Gastroesophageal sphincter (tissue), 4 donors: ENCODE measurements at regions not wholly inside any gene's neighbourhood (a gene's known extent, or its start where the extent isn't known, plus 50 kb on each side); places are given as distances from the start of the nearest gene placed in this dataset.

ENCODE experiments used
- ATAC-seq: fragments of 150-250 bp; one replicate; pipeline ENCODE4 v1.9.1; 2016; ENCODE audit warnings: mild to moderate bottlenecking, moderate library complexity
- H3K27ac ChIP-seq, 4 donors: fragments of 200-600 bp; sonication (generic) in 3 of 4; 1 replicate in 3 of 4; 2 replicates in 1 of 4; pipeline ENCODE4 v1.5.1; 2016 to 2019
- H3K27me3 ChIP-seq: fragments of 200-600 bp; sonication (generic); one replicate; pipeline ENCODE4 v1.5.1; 2019
- H3K36me3 ChIP-seq, 2 donors: fragments of 200-600 bp; sonication (generic); one replicate each; pipeline ENCODE4 v1.5.1; 2019; ENCODE audit warnings: control low read depth in 1 of 2
- H3K4me1 ChIP-seq, 3 donors: fragments of 200-600 bp; sonication (generic); 1 replicate in 2 of 3; 2 replicates in 1 of 3; pipeline ENCODE4 v1.5.1; 2016 to 2019; ENCODE audit warnings: control low read depth in 2 of 3
- H3K4me3 ChIP-seq, 2 donors: fragments of 200-600 bp; sonication (generic); one replicate each; pipeline ENCODE4 v1.5.1; 2019; ENCODE audit warnings: mild to moderate bottlenecking in 1 of 2, moderate library complexity in 1 of 2
- H3K9me3 ChIP-seq, 3 donors: fragments of 200-600 bp; sonication (generic); one replicate each; pipeline ENCODE4 v1.5.1; 2017 to 2019; ENCODE audit warnings: control low read depth in 2 of 3
- EP300 ChIP-seq: sonication (generic); formaldehyde crosslinking; IDR thresholded peaks from one replicate; pipeline ENCODE4 v1.6.1; 2017; ENCODE audit warnings: antibody characterized with exemption, mild to moderate bottlenecking
- POLR2A ChIP-seq, 2 donors: fragments of 450-650 bp; IDR thresholded peaks; one replicate each; pipeline ENCODE4 v1.6.1; 2017; ENCODE audit warnings: antibody characterized with exemption in 2 of 2, mild to moderate bottlenecking in 2 of 2, moderate library complexity in 1 of 2
- POLR2AphosphoS5 ChIP-seq: sonication (generic); formaldehyde crosslinking; IDR thresholded peaks from one replicate; pipeline ENCODE4 v1.6.1; 2017; ENCODE audit warnings: antibody characterized with exemption
- WGBS, 2 donors: methylation state at CpG; one replicate each; pipeline ENCODE4 v1.1.5; 2018; ENCODE audit warnings: low coverage in 1 of 2; 5-methylcytosine and 5-hydroxymethylcytosine counted together
- TF ChIP-seq, protein P1 (sequence below), 4 experiments: fragments of 200-600 bp in 2 of 4; fragments of 450-650 bp in 2 of 4; sonication (generic) in 1 of 4; IDR thresholded peaks; one replicate each; pipeline ENCODE4 v1.5.1; 2017 to 2019; ENCODE audit warnings: antibody characterized with exemption in 4 of 4, mild to moderate bottlenecking in 2 of 4, moderate library complexity in 2 of 4

DNA sequence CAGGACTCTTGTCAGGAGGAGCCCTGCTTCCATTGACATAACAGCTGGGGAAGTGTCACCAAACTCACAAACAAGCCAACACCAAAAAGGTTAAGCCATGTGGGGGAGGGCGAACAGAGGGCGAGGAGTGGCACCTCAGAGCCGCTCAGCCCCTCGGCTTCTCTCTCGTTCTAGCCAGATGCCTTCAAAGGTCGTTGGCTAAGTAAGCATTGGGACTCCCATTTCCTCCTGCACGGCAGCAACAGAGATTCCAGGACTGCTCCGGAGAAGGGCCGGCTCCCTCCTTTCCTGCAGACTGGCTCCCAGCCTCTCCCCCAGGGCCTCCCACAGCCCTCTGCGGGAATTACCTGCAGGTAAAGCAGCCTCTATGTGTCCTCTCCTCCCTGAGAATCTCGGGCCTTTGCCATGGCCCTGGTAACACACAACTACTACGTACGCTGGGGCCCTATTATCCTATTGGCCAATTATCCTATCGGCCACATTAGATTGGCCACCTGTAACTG is 52.1 kb upstream of the RNU6ATAC start:
- 79 to 100% methylated on average over 3 to 4 of the region's 14 CpGs for WGBS, 2 donors
- Histone ChIP-seq H3K4me1 (peaks cover 0 to 35% (median 5%) of the 10 kb centered on the region in 3 donors), H3K9me3 (peaks cover 0 to 8% (median 0%) of the 10 kb centered on the region in 3 donors), H3K36me3 (no peaks in the 10 kb centered on the region), H3K27me3 (no peaks in the 10 kb centered on the region), H3K27ac (peak overlapping the region in 1 of 4 donors; percentile 63), H3K4me3 (no peak overlapping the region)
- ATAC-seq, result no peak
- no peak for TF ChIP-seq POLR2AphosphoS5
- TF ChIP-seq, protein P1, sequence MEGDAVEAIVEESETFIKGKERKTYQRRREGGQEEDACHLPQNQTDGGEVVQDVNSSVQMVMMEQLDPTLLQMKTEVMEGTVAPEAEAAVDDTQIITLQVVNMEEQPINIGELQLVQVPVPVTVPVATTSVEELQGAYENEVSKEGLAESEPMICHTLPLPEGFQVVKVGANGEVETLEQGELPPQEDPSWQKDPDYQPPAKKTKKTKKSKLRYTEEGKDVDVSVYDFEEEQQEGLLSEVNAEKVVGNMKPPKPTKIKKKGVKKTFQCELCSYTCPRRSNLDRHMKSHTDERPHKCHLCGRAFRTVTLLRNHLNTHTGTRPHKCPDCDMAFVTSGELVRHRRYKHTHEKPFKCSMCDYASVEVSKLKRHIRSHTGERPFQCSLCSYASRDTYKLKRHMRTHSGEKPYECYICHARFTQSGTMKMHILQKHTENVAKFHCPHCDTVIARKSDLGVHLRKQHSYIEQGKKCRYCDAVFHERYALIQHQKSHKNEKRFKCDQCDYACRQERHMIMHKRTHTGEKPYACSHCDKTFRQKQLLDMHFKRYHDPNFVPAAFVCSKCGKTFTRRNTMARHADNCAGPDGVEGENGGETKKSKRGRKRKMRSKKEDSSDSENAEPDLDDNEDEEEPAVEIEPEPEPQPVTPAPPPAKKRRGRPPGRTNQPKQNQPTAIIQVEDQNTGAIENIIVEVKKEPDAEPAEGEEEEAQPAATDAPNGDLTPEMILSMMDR (IDR thresholded peaks at IDR 0.05), result no peak
- TF ChIP-seq POLR2A (IDR thresholded peaks at IDR 0.05), result no peak
- TF ChIP-seq EP300, result no peak

- Histone ChIP-seq H3K27me3 (no peaks in the 10 kb centered on the region), H3K36me3 (no peaks in the 10 kb centered on the region), H3K9me3 (peaks cover 0 to 8% (median 0%) of the 10 kb centered on the region in 3 donors), H3K4me3 (no peak overlapping the region), H3K4me1 (peaks cover 0 to 30% (median 5%) of the 10 kb centered on the region in 3 donors), H3K27ac (no peak overlapping the region)
- WGBS, 2 donors, result 91% methylated on average over 4 of the region's 10 CpGs; no CpG with 5 or more reads in 1 of the 2 donors
- TF ChIP-seq POLR2AphosphoS5, result no peak
- TF ChIP-seq POLR2A (IDR thresholded peaks at IDR 0.05), result no peak
- TF ChIP-seq EP300, result no peak
- TF ChIP-seq, protein P1 (IDR thresholded peaks at IDR 0.05), result no peak
- no peak for ATAC-seq
These were observed 52.6 kb upstream of the RNU6ATAC start for GRCh38 chr9:134216961-134217360.

- Histone ChIP-seq H3K27ac (no peak overlapping the region), H3K9me3 (peaks cover 0 to 6% (median 0%) of the 10 kb centered on the region in 3 donors), H3K4me1 (peaks cover 0 to 30% (median 5%) of the 10 kb centered on the region in 3 donors), H3K27me3 (no peaks in the 10 kb centered on the region), H3K36me3 (no peaks in the 10 kb centered on the region), H3K4me3 (no peak overlapping the region)
- WGBS, 2 donors, result 86 to 92% methylated on average over 6 of the region's 10 CpGs
- no peak for TF ChIP-seq POLR2A (IDR thresholded peaks at IDR 0.05)
- TF ChIP-seq EP300, result no peak
- TF ChIP-seq, protein P1 (IDR thresholded peaks at IDR 0.05), result no peak
- no peak for TF ChIP-seq POLR2AphosphoS5
- ATAC-seq, result no peak
These were observed 53.3 kb upstream of the RNU6ATAC start for GRCh38 chr9:134217431-134218210.

- TF ChIP-seq, protein P1 (IDR thresholded peaks at IDR 0.05), result no peak
- no peak for TF ChIP-seq EP300
- TF ChIP-seq POLR2A (IDR thresholded peaks at IDR 0.05), result no peak
- Histone ChIP-seq H3K27ac (no peak overlapping the region), H3K4me3 (no peak overlapping the region), H3K36me3 (no peaks in the 10 kb centered on the region), H3K27me3 (no peaks in the 10 kb centered on the region), H3K4me1 (peaks cover 0 to 30% (median 5%) of the 10 kb centered on the region in 3 donors), H3K9me3 (no peaks in the 10 kb centered on the region)
- 89% methylated on average over 5 of the region's 6 CpGs; no CpG with 5 or more reads in 1 of the 2 donors for WGBS, 2 donors
- no peak for ATAC-seq
These were observed 53.9 kb upstream of the RNU6ATAC start for GRCh38 chr9:134218230-134218629.

GRCh38 chr9:134219646-134220060 is 55.3 kb upstream of the RNU6ATAC start:
- WGBS, 2 donors, result 90 to 96% methylated on average over 9 to 15 of the region's 24 CpGs
- ATAC-seq, result no peak
- Histone ChIP-seq H3K36me3 (no peaks in the 10 kb centered on the region), H3K4me3 (no peak overlapping the region), H3K27ac (no peak overlapping the region), H3K27me3 (no peaks in the 10 kb centered on the region), H3K9me3 (no peaks in the 10 kb centered on the region), H3K4me1 (peaks cover 0 to 19% (median 5%) of the 10 kb centered on the region in 3 donors)
- no peak for TF ChIP-seq POLR2AphosphoS5
- TF ChIP-seq, protein P1 (IDR thresholded peaks at IDR 0.05), result no peak
- no peak for TF ChIP-seq EP300
- no peak for TF ChIP-seq POLR2A (IDR thresholded peaks at IDR 0.05)
